ENCODE measurements at regions not wholly inside any gene's neighbourhood (a gene's known extent, or its start where the extent isn't known, plus 50 kb on each side); places are given as distances from the start of the nearest gene placed in this dataset.
"Not testable (repeated sequence)": the region's sequence is repeated elsewhere in the genome, so short reads cannot be mapped to it uniquely, and the experiment has no call there.

DNA sequence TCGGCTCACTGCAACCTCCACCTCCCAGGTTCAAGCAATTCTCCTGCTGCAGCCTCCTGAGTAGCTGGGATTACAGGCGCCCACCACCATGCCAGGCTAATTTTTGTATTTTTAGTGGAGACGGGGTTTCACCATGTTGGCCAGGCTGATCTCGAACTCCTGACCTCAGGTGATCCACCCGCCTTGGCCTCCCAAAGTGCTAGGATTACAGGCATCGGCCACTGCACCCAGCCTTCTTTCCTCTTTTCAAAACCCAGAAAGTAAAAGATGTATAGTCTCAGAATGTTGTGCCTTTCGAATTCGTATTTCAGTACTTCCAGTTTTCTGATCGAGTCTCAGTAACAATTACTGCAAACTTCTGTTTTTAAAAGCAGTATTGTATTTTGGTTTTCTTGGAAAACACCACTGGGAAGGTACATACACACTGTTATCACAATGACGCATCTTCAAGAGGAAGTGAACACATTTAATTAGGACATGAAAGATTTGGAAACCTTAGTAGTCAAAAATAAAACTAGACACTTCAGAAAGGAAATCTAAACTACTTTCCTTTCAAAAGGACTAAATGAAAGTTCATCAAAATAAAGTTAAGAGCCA is 123.9 kb upstream of the TNFSF4 start:
- TF ChIP-seq, protein P1, sequence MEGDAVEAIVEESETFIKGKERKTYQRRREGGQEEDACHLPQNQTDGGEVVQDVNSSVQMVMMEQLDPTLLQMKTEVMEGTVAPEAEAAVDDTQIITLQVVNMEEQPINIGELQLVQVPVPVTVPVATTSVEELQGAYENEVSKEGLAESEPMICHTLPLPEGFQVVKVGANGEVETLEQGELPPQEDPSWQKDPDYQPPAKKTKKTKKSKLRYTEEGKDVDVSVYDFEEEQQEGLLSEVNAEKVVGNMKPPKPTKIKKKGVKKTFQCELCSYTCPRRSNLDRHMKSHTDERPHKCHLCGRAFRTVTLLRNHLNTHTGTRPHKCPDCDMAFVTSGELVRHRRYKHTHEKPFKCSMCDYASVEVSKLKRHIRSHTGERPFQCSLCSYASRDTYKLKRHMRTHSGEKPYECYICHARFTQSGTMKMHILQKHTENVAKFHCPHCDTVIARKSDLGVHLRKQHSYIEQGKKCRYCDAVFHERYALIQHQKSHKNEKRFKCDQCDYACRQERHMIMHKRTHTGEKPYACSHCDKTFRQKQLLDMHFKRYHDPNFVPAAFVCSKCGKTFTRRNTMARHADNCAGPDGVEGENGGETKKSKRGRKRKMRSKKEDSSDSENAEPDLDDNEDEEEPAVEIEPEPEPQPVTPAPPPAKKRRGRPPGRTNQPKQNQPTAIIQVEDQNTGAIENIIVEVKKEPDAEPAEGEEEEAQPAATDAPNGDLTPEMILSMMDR (IDR thresholded peaks at IDR 0.05; ENCODE audit: insufficient read depth, low read length) = not testable (repeated sequence)
- TF ChIP-seq, protein P2, sequence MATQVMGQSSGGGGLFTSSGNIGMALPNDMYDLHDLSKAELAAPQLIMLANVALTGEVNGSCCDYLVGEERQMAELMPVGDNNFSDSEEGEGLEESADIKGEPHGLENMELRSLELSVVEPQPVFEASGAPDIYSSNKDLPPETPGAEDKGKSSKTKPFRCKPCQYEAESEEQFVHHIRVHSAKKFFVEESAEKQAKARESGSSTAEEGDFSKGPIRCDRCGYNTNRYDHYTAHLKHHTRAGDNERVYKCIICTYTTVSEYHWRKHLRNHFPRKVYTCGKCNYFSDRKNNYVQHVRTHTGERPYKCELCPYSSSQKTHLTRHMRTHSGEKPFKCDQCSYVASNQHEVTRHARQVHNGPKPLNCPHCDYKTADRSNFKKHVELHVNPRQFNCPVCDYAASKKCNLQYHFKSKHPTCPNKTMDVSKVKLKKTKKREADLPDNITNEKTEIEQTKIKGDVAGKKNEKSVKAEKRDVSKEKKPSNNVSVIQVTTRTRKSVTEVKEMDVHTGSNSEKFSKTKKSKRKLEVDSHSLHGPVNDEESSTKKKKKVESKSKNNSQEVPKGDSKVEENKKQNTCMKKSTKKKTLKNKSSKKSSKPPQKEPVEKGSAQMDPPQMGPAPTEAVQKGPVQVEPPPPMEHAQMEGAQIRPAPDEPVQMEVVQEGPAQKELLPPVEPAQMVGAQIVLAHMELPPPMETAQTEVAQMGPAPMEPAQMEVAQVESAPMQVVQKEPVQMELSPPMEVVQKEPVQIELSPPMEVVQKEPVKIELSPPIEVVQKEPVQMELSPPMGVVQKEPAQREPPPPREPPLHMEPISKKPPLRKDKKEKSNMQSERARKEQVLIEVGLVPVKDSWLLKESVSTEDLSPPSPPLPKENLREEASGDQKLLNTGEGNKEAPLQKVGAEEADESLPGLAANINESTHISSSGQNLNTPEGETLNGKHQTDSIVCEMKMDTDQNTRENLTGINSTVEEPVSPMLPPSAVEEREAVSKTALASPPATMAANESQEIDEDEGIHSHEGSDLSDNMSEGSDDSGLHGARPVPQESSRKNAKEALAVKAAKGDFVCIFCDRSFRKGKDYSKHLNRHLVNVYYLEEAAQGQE (IDR thresholded peaks at IDR 0.05; ENCODE audit: insufficient replicate concordance, low read depth) = not testable (repeated sequence)
- TF ChIP-seq POLR2AphosphoS5, GABPA (IDR thresholded peaks at IDR 0.05; ENCODE audit: low read depth): not testable (repeated sequence)
